H9 (cell line): ENCODE measurements at regions not wholly inside any gene's neighbourhood (a gene's known extent, or its start where the extent isn't known, plus 50 kb on each side); places are given as distances from the start of the nearest gene placed in this dataset.

Experiments used
- DNase-seq: peaks from one replicate; pipeline ENCODE4 v3.0.0-alpha.2; 2017
- H2AFZ ChIP-seq: one replicate; pipeline ENCODE4 v1.6.1; 2013; ENCODE audit warnings: mild to moderate bottlenecking, low read length, control low read depth, moderate library complexity
- H2AK5ac ChIP-seq: 2 replicates; pipeline ENCODE4 v1.6.1; 2013; ENCODE audit warnings: low read length, control low read depth, mixed read lengths; ENCODE audit not compliant: insufficient read length
- H2BK120ac ChIP-seq: one replicate; pipeline ENCODE4 v1.6.1; 2013; ENCODE audit warnings: low read depth, mild to moderate bottlenecking, low read length, control low read depth, inconsistent platforms; ENCODE audit not compliant: poor library complexity, severe bottlenecking
- H2BK12ac ChIP-seq: 2 replicates; pipeline ENCODE4 v1.6.1; 2013; ENCODE audit warnings: low read length, control low read depth, mixed read lengths, low read depth; ENCODE audit not compliant: insufficient read length
- H2BK15ac ChIP-seq: 2 replicates; pipeline ENCODE4 v1.6.1; 2013; ENCODE audit warnings: low read depth, low read length, control low read depth
- H2BK20ac ChIP-seq: one replicate; pipeline ENCODE4 v1.6.1; 2013; ENCODE audit warnings: low read depth, mild to moderate bottlenecking, low read length, control low read depth, inconsistent platforms; ENCODE audit not compliant: poor library complexity, severe bottlenecking
- H2BK5ac ChIP-seq: 2 replicates; pipeline ENCODE4 v1.6.1; 2013; ENCODE audit warnings: low read length, control low read depth, mixed read lengths; ENCODE audit not compliant: insufficient read length
- H3K14ac ChIP-seq: 2 replicates; pipeline ENCODE4 v1.6.1; 2013; ENCODE audit warnings: low read length, control low read depth; ENCODE audit not compliant: insufficient read depth
- H3K18ac ChIP-seq: 2 replicates; pipeline ENCODE4 v1.6.1; 2013; ENCODE audit warnings: low read depth, mild to moderate bottlenecking, mixed read lengths, low read length, control low read depth; ENCODE audit not compliant: insufficient read length
- H3K23ac ChIP-seq: 2 replicates; pipeline ENCODE4 v1.6.1; 2013; ENCODE audit warnings: low read length, control low read depth, mixed read lengths, low read depth; ENCODE audit not compliant: insufficient read length
- H3K23me2 ChIP-seq: 2 replicates; pipeline ENCODE4 v1.6.1; 2013; ENCODE audit warnings: low read depth, mild to moderate bottlenecking, mixed read lengths, low read length, control low read depth; ENCODE audit not compliant: insufficient read length, poor library complexity, severe bottlenecking
- H3K27ac ChIP-seq: 2 replicates; pipeline ENCODE4 v1.5.1; 2013; ENCODE audit warnings: low read length, control low read depth, mixed read lengths, low read depth; ENCODE audit not compliant: insufficient read length
- H3K27me3 ChIP-seq: 2 replicates; pipeline ENCODE4 v1.6.1; 2013; ENCODE audit warnings: low read length, control low read depth, inconsistent platforms; ENCODE audit not compliant: insufficient read depth
- H3K4ac ChIP-seq: 2 replicates; pipeline ENCODE4 v1.6.1; 2013; ENCODE audit warnings: low read depth, mild to moderate bottlenecking, control low read depth, inconsistent platforms, low read length, moderate library complexity
- H3K4me1 ChIP-seq: 2 replicates; pipeline ENCODE4 v1.6.1; 2013; ENCODE audit warnings: low read length, control low read depth, inconsistent platforms; ENCODE audit not compliant: insufficient read depth
- H3K4me2 ChIP-seq: 2 replicates; pipeline ENCODE4 v1.6.1; 2013; ENCODE audit warnings: low read length, control low read depth, mixed read lengths; ENCODE audit not compliant: insufficient read length, insufficient read depth
- H3K56ac ChIP-seq: 2 replicates; pipeline ENCODE4 v1.6.1; 2013; ENCODE audit warnings: low read depth, mild to moderate bottlenecking, mixed read lengths, low read length, control low read depth; ENCODE audit not compliant: insufficient read length
- H3K79me1 ChIP-seq: 2 replicates; pipeline ENCODE4 v1.6.1; 2013; ENCODE audit warnings: low read depth, mild to moderate bottlenecking, moderate library complexity, low read length, control low read depth, inconsistent platforms; ENCODE audit not compliant: insufficient read depth, poor library complexity, severe bottlenecking
- H3K79me2 ChIP-seq: 2 replicates; pipeline ENCODE4 v1.6.1; 2013; ENCODE audit warnings: low read length, control low read depth, inconsistent platforms; ENCODE audit not compliant: insufficient read depth
- H3K9ac ChIP-seq: 2 replicates; pipeline ENCODE4 v1.6.1; 2013; ENCODE audit warnings: low read length, control low read depth, mixed read lengths; ENCODE audit not compliant: insufficient read length; ENCODE audit errors: extremely low read depth
- H3K9me3 ChIP-seq: one replicate; pipeline ENCODE4 v1.6.1; 2013; ENCODE audit warnings: low read depth, low read length, inconsistent platforms; ENCODE audit not compliant: control insufficient read depth
- H3T11ph ChIP-seq: one replicate; pipeline ENCODE4 v1.6.1; 2013; ENCODE audit warnings: mild to moderate bottlenecking, low read length, control low read depth, inconsistent platforms
- H4K20me1 ChIP-seq: one replicate; pipeline ENCODE4 v1.6.1; 2013; ENCODE audit not compliant: control insufficient read depth, insufficient read length, insufficient read depth
- H4K5ac ChIP-seq: 2 replicates; pipeline ENCODE4 v1.6.1; 2013; ENCODE audit warnings: low read depth, mild to moderate bottlenecking, mixed read lengths, low read length, control low read depth; ENCODE audit not compliant: insufficient read length
- H4K8ac ChIP-seq: replicated peaks from 2 replicates; pipeline ENCODE4 v1.6.1; 2013; ENCODE audit warnings: low read length, control low read depth, mixed read lengths, low read depth; ENCODE audit not compliant: insufficient read length
- H4K91ac ChIP-seq: 2 replicates; pipeline ENCODE4 v1.6.1; 2013; ENCODE audit warnings: low read depth, mild to moderate bottlenecking, moderate library complexity, mixed read lengths, low read length, control low read depth; ENCODE audit not compliant: insufficient read length
- H3K27ac Mint-ChIP-seq, 3 experiments: 2 replicates in 2 of 3; 3 replicates in 1 of 3; pipeline ENCODE4 v1.8.0; 2020 to 2021; ENCODE audit warnings: mixed read lengths in 3 of 3, mild to moderate bottlenecking in 1 of 3, moderate library complexity in 1 of 3
- H3K27me3 Mint-ChIP-seq: 2 replicates; pipeline ENCODE4 v1.8.0; 2021; ENCODE audit warnings: low read depth, mild to moderate bottlenecking, moderate library complexity, mixed read lengths
- H3K36me3 Mint-ChIP-seq, 3 experiments: 2 replicates in 2 of 3; 3 replicates in 1 of 3; pipeline ENCODE4 v1.8.0; 2020 to 2021; ENCODE audit warnings: low read depth in 3 of 3, mixed read lengths in 3 of 3; ENCODE audit not compliant: insufficient read depth in 1 of 3
- H3K4me1 Mint-ChIP-seq, 2 experiments: 2 replicates each; pipeline ENCODE4 v1.8.0; 2020; ENCODE audit warnings: mixed read lengths in 2 of 2
- H3K4me3 Mint-ChIP-seq, 2 experiments: 2 replicates in 1 of 2; 3 replicates in 1 of 2; pipeline ENCODE4 v1.8.0; 2020 to 2021; ENCODE audit warnings: mild to moderate bottlenecking in 2 of 2, mixed read lengths in 2 of 2, moderate library complexity in 1 of 2
- H3K9me3 Mint-ChIP-seq, 2 experiments: 2 replicates in 1 of 2; 3 replicates in 1 of 2; pipeline ENCODE4 v1.8.0; 2020; ENCODE audit warnings: mild to moderate bottlenecking in 2 of 2, mixed read lengths in 2 of 2, moderate library complexity in 1 of 2
- WGBS: extraction: QIAGEN DNeasy Blood & Tissue Kit; methylation state at CpG from one replicate; pipeline ENCODE4 v1.1.7; 2013; ENCODE audit warnings: missing lambda C conversion rate, low lambda C conversion rate, mixed read lengths; ENCODE audit not compliant: insufficient read length; ENCODE audit errors: extremely low coverage; 5-methylcytosine and 5-hydroxymethylcytosine counted together
- TF ChIP-seq, protein P1 (sequence below): fragments of 200-600 bp; sonication (generic); conservative IDR thresholded peaks from 3 replicates; pipeline ENCODE4 v1.8.0; 2021; ENCODE audit warnings: antibody characterized with exemption, mild to moderate bottlenecking

- no CpG with 5 or more reads among the region's 6 CpGs for WGBS
- Histone ChIP-seq H3K4me1 (peaks cover under 1% of the 10 kb centered on the region; the same call in 1 of the 2 replicates), H2BK120ac (no peak overlapping the region), H2BK15ac (no peak overlapping the region), H3K14ac (no peak overlapping the region), H3K4ac (no peak overlapping the region), H4K91ac (no peak overlapping the region), H3K23me2 (no peaks in the 10 kb centered on the region), H2BK20ac (no peak overlapping the region), H3K27me3 (no peaks in the 10 kb centered on the region), H2AFZ (no peak overlapping the region), H2AK5ac (no peak overlapping the region), H3K9me3 (no peaks in the 10 kb centered on the region), H3K23ac (no peak overlapping the region), H3K79me1 (no peaks in the 10 kb centered on the region), H4K20me1 (no peaks in the 10 kb centered on the region), H4K8ac (no peak overlapping the region), H3K79me2 (no peaks in the 10 kb centered on the region), H3T11ph (no peak overlapping the region), H2BK5ac (no peak overlapping the region), H4K5ac (no peak overlapping the region), H2BK12ac (no peak overlapping the region), H3K18ac (no peak overlapping the region), H3K27ac (no peak overlapping the region), H3K4me2 (no peak overlapping the region), H3K56ac (no peak overlapping the region), H3K9ac (no peak overlapping the region)
- H3K9me3 Mint-ChIP-seq: no peaks in the 10 kb centered on the region
- no peaks in the 10 kb centered on the region for H3K36me3 Mint-ChIP-seq
- no peak overlapping the region for H3K27ac Mint-ChIP-seq
- H3K4me1 Mint-ChIP-seq: peaks cover 3 to 15% of the 10 kb centered on the region in 2 experiments; a peak in 3 of 4 replicates
- no peak overlapping the region for H3K4me3 Mint-ChIP-seq
- DNase-seq: no peak
- TF ChIP-seq, protein P1, sequence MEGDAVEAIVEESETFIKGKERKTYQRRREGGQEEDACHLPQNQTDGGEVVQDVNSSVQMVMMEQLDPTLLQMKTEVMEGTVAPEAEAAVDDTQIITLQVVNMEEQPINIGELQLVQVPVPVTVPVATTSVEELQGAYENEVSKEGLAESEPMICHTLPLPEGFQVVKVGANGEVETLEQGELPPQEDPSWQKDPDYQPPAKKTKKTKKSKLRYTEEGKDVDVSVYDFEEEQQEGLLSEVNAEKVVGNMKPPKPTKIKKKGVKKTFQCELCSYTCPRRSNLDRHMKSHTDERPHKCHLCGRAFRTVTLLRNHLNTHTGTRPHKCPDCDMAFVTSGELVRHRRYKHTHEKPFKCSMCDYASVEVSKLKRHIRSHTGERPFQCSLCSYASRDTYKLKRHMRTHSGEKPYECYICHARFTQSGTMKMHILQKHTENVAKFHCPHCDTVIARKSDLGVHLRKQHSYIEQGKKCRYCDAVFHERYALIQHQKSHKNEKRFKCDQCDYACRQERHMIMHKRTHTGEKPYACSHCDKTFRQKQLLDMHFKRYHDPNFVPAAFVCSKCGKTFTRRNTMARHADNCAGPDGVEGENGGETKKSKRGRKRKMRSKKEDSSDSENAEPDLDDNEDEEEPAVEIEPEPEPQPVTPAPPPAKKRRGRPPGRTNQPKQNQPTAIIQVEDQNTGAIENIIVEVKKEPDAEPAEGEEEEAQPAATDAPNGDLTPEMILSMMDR: no peak
- H3K27me3 Mint-ChIP-seq: no peaks in the 10 kb centered on the region; the same call in 1 of the 2 replicates
Observed at GRCh38 chr10:35749230-35749629, 107.1 kb upstream of the FZD8 start.
